ENCODE measurements at regions not wholly inside any gene's neighbourhood (a gene's known extent, or its start where the extent isn't known, plus 50 kb on each side); places are given as distances from the start of the nearest gene placed in this dataset.

GRCh38 chr6:135774006-135774405, 77.5 kb upstream of the PDE7B start:
- WGBS, 4 donors, result 94 to 95% (median 94%) methylated on average over 1 of the region's 1 CpG
- Histone ChIP-seq H3K36me3 (no peaks in the 10 kb centered on the region), H3K27ac (no peak overlapping the region), H3K4me3 (no peak overlapping the region), H3K9me3 (no peaks in the 10 kb centered on the region), H3K4me1 (no peaks in the 10 kb centered on the region), H3K27me3 (no peaks in the 10 kb centered on the region)
- no peak for ATAC-seq
- intact Hi-C loops (cut with DNase I), result no loop called here
- no peak for TF ChIP-seq CTCF (IDR thresholded peaks at IDR 0.05)
- TF ChIP-seq POLR2A (IDR thresholded peaks at IDR 0.05), result no peak
- DNase-seq, result no peak

- intact Hi-C loops (cut with DNase I), result no loop called here
- no peak for TF ChIP-seq POLR2A (IDR thresholded peaks at IDR 0.05)
- TF ChIP-seq CTCF (IDR thresholded peaks at IDR 0.05), result no peak
- ATAC-seq, result no peak
These were observed 72.3 kb upstream of the PDE7B start for GRCh38 chr6:135779213-135779612.

GRCh38 chr6:135780326-135780725, 71.2 kb upstream of the PDE7B start:
- 93 to 97% (median 95%) methylated on average over 1 of the region's 1 CpG for whole genome bisulfite sequencing, 4 donors
- ATAC-seq (no peak), DNase-seq (no peak)
- intact Hi-C loops (cut with DNase I), result no loop called here
- Histone ChIP-seq H3K9me3 (no peaks in the 10 kb centered on the region), H3K27me3 (no peaks in the 10 kb centered on the region), H3K4me3 (no peak overlapping the region), H3K4me1 (no peaks in the 10 kb centered on the region), H3K36me3 (no peaks in the 10 kb centered on the region), H3K27ac (no peak overlapping the region)
- TF ChIP-seq POLR2A (IDR thresholded peaks at IDR 0.05), result no peak

More at GRCh38 chr6:135779213-135779612, 72.3 kb upstream of the PDE7B start:
- 83 to 91% (median 86%) methylated on average over 2 of the region's 2 CpGs for WGBS, 4 donors
- H3K4me1 ChIP-seq, result no peaks in the 10 kb centered on the region
- H3K4me3 ChIP-seq, result no peak overlapping the region
- no peak for DNase-seq
- no peaks in the 10 kb centered on the region for H3K36me3 ChIP-seq
- H3K27me3 ChIP-seq, result no peaks in the 10 kb centered on the region
- H3K27ac ChIP-seq, result no peak overlapping the region
- H3K9me3 ChIP-seq, result no peaks in the 10 kb centered on the region

- Histone ChIP-seq H3K4me1 (no peaks in the 10 kb centered on the region), H3K4me3 (no peak overlapping the region), H3K36me3 (no peaks in the 10 kb centered on the region), H3K27ac (no peak overlapping the region), H3K9me3 (no peaks in the 10 kb centered on the region), H3K27me3 (no peaks in the 10 kb centered on the region)
- intact Hi-C loops (cut with DNase I), result no loop called here
- TF ChIP-seq CTCF (IDR thresholded peaks at IDR 0.05), result no peak
- no peak for TF ChIP-seq POLR2A (IDR thresholded peaks at IDR 0.05)
- 91 to 96% (median 95%) methylated on average over 2 of the region's 2 CpGs for WGBS, 4 donors
- DNase-seq (no peak), ATAC-seq (no peak)
These were observed 69.0 kb upstream of the PDE7B start for GRCh38 chr6:135782546-135782945.

- TF ChIP-seq CTCF (IDR thresholded peaks at IDR 0.05) (no peak), POLR2A (IDR thresholded peaks at IDR 0.05) (no peak)
- Histone ChIP-seq H3K27me3 (no peaks in the 10 kb centered on the region), H3K9me3 (no peaks in the 10 kb centered on the region), H3K27ac (no peak overlapping the region), H3K36me3 (no peaks in the 10 kb centered on the region), H3K4me1 (no peaks in the 10 kb centered on the region), H3K4me3 (no peak overlapping the region)
- intact Hi-C loops (cut with DNase I), result no loop called here
- DNase-seq (no peak), ATAC-seq (no peak)
- 86 to 96% (median 92%) methylated on average over 2 of the region's 2 CpGs for WGBS, 4 donors
These were observed 67.0 kb upstream of the PDE7B start for GRCh38 chr6:135784507-135784906.

Measured in heart left ventricle (tissue), 16 donors.